ENCODE measurements at regions not wholly inside any gene's neighbourhood (a gene's known extent, or its start where the extent isn't known, plus 50 kb on each side); places are given as distances from the start of the nearest gene placed in this dataset.

GRCh38 chr2:138106606-138107005, 142.3 kb downstream of the HNMT start:
- no peak for DNase-seq

DNA sequence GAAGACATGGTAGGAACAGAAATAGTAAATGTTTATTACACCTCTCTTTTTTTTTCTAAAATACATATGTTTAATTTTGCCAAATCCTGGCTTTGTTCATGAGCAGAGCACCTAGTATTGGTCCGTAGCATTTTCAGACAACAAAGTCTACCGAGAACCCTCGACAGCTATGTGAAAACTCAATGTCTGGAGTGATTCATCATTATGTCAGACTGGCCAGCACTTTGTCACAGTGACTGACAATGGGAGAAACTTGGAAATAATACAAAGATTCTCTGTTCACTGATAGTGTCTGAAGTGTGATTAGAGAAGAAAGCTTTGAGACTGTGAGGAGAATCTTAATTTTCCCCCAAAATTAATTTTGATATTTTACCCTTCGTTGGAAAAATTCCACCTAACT, 143.0 kb downstream of the HNMT start:
- DNase-seq = no peak

GRCh38 chr2:138110453-138111083, 146.3 kb downstream of the HNMT start:
- no peak for DNase-seq

DNA sequence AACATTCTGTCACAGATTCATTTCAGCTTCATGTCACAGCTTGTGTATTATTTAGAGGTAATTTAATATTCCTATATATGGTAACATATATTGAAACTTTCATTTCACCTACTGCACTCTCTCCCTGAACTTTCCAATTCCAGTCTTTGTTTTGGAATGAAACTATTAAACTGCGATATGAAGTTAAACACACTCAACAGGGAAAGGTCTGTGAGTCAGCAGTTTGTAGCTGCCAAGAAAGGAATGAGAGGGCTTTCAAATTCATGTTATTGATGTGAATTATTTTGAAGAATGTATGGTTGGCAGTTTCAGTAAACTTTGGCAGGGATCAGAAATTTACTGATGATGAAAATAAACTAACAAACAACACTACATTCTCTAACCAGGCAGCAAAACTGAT, 148.3 kb downstream of the HNMT start:
- DNase-seq = no peak

DNA sequence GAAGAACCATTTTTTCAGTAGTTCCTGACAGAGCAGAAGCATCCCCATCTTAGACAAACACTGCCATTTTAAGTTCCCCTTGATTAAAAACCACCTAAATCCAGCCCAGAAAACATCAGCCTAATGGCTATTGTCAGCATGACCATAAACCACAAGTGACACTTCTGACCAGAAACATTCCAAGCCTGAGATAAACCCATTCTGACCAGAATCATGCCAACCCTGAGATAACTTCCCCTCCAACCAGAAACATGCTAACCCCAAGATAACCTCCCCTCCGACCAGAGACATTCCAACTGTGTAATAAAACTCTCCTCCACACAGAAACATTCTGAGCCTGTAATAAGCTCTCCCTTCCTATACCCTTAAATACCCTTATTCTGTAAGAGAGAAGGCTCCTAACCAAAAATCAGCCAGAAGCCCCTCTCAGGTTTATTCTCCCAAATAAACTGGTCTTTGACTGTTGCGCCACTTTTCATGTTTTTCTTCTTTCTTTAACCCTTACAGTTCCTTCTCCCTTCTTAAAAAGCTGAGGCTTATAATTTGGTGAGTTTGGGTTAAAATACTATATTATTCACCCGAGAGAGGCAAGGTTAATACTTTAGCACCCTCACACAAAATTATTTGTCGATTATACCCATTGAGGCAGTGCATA, 149.7 kb downstream of the HNMT start:
- no peak for DNase-seq

- no peak for DNase-seq
Measured at GRCh38 chr2:138115666-138116065, 151.4 kb downstream of the HNMT start.

- no peak for DNase-seq
Measured at GRCh38 chr2:138116456-138116855, 152.2 kb downstream of the HNMT start.

DNA sequence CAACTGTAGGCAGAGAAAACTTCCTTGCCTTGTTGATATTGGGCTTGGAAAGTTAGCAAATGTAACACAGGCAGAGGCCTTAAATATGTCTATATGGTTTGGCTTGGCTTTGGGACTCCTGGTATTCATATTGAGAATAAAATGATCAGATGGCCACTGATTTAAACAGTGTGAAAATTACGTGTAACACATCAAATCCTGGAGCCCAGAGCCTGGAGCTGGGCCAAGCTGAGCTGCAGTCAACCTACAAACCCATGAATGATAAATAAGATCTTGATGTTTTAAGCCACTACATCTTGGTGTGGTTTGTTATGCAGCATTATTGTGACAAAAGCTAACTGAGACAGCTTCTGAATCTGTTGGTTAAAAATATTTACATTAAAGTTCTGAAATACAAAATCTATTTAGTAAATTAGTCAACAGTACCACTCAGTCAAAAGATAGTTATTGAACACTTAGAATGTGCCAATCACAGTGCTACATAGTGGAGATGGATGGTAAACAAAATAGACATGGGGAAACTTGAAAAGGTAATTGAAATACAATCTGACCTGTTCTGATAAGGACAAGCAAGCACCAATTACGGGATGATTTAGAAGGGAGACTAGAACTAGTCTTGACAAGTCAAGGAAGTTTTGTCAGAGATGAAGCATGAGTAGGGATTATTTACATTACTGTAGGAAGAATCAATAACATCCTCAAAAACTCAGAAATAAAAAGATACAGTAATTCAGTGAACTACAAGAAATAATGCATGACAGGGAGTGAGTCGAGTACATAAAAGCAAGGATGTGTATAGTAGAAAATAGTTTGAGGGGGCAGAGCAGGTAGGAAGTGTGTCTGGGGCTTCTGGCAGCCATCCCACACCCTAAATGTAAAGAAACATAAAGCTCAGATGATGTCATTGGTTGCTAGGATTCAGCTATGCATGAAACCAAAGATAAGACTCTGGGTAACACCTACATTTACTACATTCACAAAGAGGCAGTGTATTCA, 157.7 kb downstream of the HNMT start:
- no peak for DNase-seq

GRCh38 chr2:138122891-138123290, 158.6 kb downstream of the HNMT start:
- DNase-seq = no peak

DNA sequence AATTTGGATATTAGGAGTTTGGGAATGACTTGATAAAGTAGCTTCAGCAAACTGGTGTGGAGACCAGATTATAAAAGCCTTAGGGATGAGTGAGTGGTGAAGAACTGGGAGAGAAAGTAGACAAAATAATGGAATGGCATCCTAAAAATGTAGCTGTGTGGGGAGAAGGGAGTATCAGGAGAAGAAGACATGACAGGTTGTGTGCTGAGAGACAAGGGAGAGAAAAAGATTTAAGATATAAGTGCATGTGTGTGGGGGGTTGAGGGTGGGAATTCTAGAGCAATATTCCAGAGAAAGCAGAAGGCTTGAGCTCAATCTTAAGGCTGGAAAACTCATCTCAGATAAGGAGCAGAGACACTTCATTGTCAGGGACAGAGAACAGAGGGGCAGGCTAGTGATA, 159.5 kb downstream of the HNMT start:
- no peak for DNase-seq

GRCh38 chr2:138124521-138124920, 160.2 kb downstream of the HNMT start:
- no peak for DNase-seq

DNA sequence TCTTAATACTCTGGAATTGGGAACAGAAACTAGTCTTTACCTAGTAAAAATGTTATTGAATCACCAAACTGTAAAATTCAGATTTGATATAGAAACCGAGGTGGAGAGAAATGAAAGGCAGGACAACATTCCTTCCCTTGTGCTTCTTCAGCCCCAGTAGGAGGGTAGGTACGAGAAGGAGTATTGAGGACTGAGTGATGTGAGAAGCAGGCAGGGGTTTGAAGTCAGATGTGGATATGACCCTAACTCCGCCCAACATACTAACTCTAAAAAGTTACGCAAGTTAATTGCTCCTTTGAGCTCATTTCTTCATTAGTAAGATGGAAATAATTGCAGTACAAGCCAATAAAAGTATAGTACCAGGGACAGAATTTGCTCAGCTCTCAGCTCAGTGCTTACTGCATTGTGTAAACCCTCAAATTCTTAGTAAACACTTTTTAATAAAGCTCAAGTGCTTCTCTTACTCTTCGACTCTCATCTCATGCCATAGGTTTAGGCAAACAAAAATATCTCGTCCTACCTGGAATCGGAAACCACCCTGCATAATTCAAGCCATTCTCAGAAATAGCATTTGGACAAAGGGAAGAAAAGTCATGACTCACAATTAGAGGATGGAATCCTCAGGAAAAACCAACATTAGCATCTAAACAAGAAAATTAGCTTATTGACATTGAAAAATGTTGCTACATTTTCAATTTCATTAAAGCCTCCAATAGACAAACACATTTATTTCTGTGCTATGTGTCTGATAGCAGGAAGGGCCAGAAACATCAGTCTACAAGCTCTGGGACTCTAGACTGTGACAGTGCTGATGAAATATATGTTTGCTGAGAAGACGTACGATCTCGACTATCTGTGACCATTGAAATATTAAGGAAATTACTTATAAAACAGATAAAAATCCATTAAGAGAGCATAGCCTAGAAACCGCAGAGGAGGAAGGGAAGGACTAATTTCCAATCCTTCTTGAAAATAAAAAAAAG, 161.3 kb downstream of the HNMT start:
- DNase-seq = no peak

- no peak for DNase-seq
Measured at GRCh38 chr2:138132108-138132507, 167.8 kb downstream of the HNMT start.

- no peak for DNase-seq
Measured at GRCh38 chr2:138137949-138138348, 173.7 kb downstream of the HNMT start.

DNA sequence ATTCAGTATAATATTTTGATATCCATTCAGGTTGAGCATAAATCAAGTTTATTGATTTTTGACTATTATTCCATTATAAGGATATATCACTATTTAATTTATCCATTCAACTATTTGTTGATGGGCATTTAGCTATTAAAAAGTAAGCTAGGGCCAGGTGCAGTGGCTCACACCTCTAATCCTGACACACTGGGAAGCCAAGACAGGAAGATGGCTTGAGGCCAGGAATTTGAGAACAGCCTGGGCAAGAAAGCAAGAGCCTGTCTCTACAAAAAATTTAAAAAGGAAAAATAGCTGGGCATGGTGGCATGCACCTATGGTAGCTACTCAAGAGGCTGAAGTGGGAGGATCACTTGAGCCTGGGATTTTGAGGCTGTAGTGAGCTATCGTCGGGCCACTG, 183.5 kb downstream of the HNMT start:
- DNase-seq = no peak

DNA sequence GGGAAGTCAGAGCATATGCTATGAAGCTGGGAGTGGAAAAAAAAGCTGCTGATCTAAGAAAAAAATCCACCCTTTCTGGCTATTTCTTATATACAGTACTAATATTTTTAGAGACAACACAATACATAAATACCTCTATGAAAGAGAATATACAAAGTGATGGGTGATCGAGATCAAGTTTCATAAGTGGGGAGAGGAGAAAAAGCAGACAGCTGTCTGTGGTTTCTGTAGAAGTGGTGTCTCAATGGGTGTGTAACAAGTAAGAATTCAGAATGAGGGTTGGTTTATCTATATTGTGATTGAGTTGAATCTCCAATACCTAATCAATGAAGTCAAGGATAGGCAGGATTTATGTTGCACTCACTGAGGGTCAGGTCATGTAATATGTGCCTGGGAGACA, 191.0 kb downstream of the HNMT start:
- DNase-seq = no peak

GRCh38 chr2:138157372-138157771, 193.1 kb downstream of the HNMT start:
- DNase-seq = no peak

GRCh38 chr2:138170485-138170884, 206.2 kb downstream of the HNMT start:
- DNase-seq = no peak

DNA sequence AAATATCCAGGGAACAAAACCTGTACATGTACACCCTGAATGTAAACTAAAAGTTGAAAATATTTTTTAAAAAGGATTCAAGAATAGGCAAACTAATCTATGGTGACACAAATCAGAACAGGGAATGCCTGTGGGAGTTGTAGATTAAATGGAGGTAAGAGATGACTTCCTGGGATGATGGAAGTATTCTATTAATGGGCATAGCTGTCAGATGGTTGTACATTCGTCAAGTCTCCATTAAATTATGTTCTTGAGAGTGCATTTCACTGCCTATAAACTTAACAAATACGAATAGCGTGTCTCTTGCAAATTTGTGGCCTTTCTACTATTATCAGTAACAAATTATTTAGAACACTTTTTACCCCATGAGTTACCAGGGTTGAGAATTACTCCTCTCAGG, 207.0 kb downstream of the HNMT start:
- DNase-seq = no peak

- DNase-seq = no peak
Measured at GRCh38 chr2:138175066-138175465, 210.8 kb downstream of the HNMT start.

GRCh38 chr2:138176862-138177439, 212.7 kb downstream of the HNMT start:
- DNase-seq = no peak

- no peak for DNase-seq
Measured at GRCh38 chr2:138177693-138178092, 213.4 kb downstream of the HNMT start.
